Sciatic nerve (tissue), 2 donors: ENCODE measurements at regions not wholly inside any gene's neighbourhood (a gene's known extent, or its start where the extent isn't known, plus 50 kb on each side); places are given as distances from the start of the nearest gene placed in this dataset.
A peak's percentile ranks its signal among the peaks of the same experiment; 100 is the strongest.

Experiments
- ATAC-seq: fragments of 200-7000 bp; cut with Tn5 transposase; one replicate; pipeline ENCODE4 v1.9.1; 2020; ENCODE audit warnings: mild to moderate bottlenecking, moderate library complexity
- DNase-seq: peaks from one replicate; pipeline ENCODE4 v3.0.0-alpha.2; 2020; ENCODE audit warnings: low spot score
- intact Hi-C: fragments of 100-400 bp; cut with DNase I; formaldehyde crosslinking; loops from one replicate; pipeline ENCODE4 v1.14.2; 2022
- donor health status: DM: no; HTN: no; CAD: no.
- donor health status: DM: no; HTN: no; CAD: no.

DNA sequence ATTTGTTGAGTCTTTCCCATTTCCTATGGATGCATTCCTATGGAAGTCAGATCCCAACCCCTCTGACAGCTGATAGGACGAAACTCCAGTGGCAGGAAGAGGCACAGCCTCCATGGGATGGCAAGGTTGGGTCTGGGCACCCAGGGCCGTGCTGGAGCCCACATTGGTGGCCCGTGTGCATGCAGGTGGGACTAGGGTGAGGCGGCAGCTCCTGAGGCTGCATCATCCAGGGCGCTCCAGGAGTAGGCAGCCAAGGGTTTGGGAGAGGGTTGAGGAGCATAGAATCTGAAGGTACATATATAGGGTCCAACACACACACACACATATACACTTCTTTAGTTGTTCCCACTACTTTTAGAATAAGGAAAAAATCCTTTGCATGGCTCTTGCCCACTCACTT is 81.4 kb upstream of the BMPER start:
- ATAC-seq, result no peak
- no peak for DNase-seq
- intact Hi-C loops, result no loop called here

DNA sequence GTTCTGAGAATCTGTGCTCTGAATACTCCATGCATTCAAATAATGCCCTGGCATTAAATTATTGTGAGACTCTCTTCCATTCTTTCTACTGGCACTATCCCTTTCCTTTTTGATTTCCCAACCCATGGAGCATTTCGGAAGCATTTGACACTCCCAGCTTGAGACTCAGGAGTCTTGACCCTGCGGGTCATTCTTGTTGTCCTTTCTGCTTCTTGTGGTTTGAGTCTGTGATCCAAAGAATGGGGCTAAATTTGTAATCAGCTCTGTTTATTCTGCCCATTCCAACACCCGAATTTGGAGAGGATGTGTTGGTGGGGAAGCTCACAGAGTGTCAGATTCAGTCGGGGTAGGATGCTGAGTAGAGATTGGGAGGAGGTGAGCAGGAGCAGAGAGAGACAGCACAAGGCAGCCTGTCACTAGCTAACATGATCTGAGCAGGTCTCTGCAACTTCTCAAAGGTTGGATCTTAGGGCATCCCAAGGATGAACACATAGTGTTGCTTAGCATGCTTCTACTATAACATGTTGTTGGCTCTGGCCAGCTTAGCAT is 80.4 kb upstream of the BMPER start:
- no peak for DNase-seq
- intact Hi-C loops, result no loop called here
- ATAC-seq, result peak; percentile 88

DNA sequence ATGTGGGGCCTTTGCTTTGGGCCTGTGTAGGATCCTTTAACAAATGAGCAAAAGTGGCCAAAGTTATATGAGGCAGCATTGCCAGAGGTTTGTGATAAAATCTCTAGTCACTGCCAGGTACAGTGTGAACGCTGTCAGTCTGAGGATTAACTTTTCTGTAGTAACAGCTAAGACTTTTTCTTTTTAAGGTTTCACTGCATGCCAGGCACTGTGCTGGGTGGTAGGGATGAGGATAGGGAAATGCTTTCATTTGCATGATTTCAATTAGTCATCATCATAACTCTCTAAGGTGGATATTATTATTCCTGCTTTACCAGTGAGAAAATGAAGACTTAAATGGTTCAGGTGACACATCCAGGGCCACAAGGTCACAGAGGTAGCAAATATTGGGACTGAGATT is 79.7 kb upstream of the BMPER start:
- DNase-seq (no peak), ATAC-seq (peak; percentile 24)
- intact Hi-C loops, result no loop called here

DNA sequence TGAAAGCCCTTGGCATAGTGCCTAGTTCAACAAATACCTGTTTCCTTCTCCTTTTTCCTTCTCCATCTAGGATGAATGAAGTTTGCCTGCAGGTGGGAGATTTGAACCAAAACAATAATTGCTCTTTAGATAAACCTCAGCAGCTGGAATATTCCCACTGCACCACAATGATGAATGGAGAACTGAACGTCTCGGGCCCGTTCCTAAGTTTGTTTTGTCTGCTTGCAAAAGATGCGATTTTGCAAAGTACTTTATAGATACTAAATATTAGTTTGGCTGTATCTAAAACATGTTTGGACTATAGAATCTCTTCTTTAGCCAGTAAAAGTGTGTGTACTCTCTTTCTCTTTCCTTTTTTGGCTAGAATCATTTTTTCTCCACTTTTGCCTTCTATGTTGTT is 75.8 kb upstream of the BMPER start:
- ATAC-seq, result no peak
- DNase-seq, result no peak
- intact Hi-C loops, result no loop called here

DNA sequence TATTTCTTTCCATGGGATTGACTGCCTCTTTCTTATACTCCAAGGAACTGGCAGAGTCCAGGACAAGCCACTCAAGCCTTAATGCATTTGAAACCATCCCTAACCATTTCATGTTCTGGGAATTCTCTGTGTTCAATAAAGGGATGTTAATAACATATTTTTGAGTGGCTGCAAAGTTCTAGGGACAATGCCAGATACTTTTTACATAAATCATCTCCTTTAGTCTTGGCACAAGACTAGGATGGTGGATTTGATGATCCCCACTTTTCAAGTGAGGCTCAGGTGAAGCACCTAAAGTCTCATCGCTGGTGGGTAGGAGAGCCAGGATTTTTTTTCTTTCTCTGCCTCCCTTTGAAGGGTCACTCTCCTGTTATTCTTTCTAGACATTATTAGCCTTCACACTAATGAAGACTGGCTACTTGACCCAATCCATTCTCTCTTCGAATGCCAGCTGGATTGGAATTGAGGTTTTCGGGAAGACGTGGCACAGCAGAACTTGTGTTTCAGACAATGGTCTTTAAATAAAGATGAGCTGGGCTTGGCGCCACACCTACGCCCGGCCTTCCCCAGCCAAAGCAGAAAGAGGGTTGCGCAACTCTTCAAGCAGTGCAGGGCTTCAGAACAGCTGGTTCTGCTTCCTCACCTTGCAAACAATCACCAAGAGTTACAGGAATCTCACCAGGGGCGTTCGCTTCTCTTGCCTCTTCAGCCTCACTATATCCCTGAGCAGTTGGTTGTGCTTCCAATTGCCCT is 73.8 kb upstream of the BMPER start:
- intact Hi-C loops, result no loop called here
- peak; percentile 86 for ATAC-seq
- DNase-seq, result peak; percentile 68

DNA sequence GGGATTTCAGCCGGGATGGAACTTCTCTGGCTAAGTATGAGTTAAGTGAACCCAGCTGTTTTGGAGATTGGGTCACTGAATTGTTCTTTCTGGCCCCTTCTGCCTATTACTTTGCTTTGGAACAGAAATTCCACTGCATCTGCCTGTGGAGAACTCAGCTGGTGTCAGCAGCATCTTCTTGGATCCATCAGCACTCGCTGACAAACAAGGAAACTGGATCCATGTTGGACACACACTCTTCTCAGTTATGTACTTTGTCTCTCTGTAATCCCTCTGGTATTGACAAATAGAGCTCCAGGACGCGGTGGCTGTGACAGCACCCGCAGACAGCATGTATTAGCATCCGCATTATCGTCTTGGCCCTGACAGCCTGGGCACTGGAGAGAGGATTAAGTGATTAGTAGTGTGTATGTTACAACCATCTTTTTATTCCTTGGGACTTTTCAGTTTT is 73.0 kb upstream of the BMPER start:
- DNase-seq (no peak), ATAC-seq (peak; percentile 36)
- intact Hi-C loops, result no loop called here

DNA sequence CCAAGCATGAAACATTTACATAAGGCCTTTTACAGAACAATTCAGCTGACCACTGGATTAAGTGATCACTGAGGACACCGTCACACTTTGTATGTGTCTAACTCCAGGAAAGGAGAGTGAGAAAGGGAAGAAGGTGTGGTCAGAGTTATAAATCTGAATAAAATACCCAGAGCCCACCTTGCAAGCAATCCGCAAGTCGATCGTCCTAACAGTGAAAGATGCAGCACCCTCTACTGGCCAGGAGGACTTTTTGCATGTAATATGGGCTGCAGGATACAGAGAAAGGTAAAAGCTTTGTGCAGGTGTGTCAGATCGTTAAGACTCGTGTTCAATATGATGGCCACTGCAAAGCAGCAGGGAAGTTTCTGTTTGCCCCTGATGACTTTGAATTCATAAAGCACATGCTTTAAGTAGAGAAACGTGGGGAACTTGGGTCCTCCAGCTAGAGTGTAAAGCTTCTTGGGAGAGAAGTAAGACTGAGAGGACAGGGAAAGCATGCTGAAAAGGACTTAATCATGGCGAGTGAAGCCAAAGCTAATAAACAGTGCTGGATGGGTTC is 68.5 kb upstream of the BMPER start:
- intact Hi-C loops, result no loop called here
- DNase-seq, result no peak
- no peak for ATAC-seq

DNA sequence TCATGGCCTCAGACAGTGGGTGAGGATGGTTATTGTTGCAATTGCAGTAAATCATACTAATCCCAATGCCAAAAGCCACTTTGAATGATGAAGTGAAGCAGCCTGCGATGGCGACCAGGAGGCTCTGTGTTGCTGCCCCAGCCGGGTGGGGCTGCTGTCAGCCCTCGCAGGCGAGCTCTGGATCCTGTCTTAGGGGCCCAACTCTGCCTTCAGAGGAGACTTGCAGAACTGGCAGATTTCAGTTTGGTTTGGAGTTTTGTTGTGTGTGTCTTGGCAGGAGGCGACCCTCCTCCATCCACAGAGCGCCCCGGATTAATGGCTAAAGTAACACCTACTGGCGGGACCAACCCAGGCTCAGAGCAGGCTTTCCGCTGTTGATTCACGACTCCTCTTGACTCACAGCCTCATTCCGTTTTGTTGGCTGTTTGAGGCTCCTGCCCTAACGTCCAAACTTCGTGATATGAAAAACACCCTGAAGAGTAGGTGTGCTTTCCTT is 67.9 kb upstream of the BMPER start:
- intact Hi-C loops, result no loop called here
- ATAC-seq, result peak; percentile 92
- peak; percentile 64 for DNase-seq

DNA sequence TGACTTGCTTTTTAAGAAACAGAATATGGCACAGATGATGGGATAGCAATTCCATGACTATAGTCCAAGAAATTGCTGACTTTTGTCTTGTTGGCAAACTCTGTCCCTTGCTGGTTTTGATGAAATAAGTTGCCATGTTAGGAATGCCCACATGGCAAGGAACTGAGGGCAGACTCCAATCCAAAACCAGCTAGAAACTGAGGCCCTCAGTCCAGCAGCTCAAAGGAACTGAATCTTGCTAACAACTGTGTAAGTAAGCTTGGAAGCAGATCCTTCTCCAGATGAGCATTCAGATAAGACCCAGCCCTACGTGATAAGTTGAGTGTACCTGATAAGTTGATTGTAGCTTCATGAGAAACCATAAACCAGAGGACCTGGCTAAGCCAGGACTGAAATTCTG is 64.3 kb upstream of the BMPER start:
- ATAC-seq, result no peak
- intact Hi-C loops, result no loop called here
- DNase-seq, result no peak

DNA sequence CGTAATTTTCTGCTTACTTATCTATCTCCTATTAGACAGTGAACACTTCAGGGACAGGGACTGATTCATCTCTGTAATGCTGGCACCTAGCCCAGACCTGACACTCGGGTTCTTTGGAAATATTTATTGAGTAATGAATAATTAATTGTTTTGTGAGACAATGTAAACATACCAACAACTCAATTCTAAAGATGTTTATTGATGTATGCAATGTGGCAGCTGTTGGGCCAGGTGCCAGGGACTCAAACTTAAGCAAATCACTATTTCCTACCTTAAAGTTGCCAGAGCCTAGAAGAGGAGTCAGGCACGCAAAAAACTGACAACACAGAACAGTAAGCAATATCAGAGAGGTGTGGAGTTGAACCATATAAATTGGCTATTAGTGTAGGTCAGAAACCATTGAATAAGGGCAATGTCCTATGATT is 63.6 kb upstream of the BMPER start:
- DNase-seq (no peak), ATAC-seq (no peak)
- intact Hi-C loops, result no loop called here

DNA sequence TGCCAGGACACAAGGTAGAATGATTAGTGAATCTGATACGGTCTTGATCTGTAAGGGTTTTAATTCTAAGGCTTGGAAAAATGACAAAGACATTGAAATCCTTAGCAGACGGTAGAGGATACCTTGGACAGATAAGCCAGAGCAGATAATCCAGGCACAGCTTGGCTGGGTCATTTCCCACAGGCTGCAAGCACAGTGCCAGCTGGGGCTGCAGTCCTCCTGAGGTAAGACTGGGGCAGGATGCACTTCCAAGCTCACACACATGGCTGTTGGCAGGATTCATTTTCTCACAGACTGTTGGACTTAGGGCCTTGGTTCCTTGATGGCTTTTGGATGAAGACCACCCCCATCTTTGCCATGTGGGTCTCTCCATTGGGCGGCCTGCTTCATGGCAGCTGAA is 63.2 kb upstream of the BMPER start:
- DNase-seq (no peak), ATAC-seq (no peak)
- intact Hi-C loops, result no loop called here

DNA sequence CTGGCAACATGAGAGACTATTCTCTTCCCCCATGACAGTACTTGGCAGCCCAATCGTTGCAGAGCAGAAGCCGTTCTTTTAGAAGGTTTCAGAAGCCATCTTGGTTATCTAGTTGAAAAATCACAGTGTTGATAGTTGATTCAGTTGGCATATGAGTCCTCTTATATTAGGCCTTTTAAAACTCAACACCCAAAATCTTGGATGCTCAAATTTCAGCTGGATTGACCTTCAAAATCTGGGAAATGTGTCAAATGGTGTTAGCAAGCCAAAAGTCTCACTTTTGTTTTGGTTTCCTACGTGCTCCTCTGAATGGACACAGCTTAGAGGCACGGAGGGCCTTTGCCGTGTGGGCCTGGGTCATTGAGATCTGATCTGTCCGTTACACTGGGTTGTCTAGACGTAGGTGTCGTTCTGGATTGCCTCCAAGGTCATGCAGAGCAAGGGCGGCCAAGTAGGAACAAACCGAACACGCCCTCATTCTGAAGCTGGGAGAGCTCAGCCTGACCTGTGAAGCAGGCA is 59.3 kb upstream of the BMPER start:
- peak; percentile 64 for DNase-seq
- intact Hi-C loops, result no loop called here
- ATAC-seq, result peak; percentile 69

DNA sequence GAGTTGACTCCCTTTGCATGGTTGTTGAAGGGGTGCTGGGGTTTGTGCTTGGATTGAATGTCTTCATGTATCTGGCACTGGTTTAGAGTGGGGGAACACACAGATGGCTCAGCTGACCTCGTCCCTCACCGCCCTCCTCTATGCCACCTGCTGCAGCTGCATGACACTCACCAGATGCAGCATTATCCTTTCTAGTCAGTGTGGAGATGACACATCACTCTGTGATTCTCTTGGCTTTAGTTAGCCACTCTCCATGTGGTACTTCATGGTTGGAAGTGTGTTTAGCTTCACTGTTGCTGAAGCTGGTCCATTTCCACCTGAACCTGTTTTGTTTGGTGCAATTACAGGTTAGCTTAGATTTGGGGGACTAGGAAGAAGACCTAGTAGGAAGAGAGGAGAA is 56.3 kb upstream of the BMPER start:
- no peak for DNase-seq
- ATAC-seq, result no peak
- intact Hi-C loops, result no loop called here

DNA sequence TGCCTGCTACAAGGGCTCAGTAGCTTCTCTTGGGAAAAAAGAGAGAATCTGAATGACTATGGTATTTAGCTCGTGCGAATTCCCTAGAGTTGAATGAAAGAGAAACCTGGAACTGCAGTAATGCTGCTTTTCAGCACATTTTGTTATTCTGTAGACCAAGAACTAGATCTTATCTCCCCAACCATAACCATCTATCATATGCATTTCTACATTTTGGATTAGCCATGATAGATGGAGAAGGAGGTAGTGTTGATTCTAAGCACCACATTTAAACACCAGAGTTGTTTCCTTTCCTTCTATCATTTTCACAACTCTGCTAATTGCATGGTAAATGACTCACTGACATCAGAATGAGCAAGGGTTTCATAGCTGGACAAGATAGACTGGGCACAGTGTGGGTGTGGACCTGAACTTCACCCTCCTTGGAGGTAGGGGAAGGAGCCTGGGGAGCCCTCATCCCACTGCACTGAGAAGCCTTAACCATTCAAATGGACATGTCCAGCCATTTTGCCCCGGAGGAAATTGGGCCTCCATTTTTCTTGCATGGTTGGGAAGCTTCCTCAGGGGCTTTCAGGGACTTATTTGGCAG is 55.3 kb upstream of the BMPER start:
- DNase-seq (no peak), ATAC-seq (no peak)
- intact Hi-C loops, result no loop called here

DNA sequence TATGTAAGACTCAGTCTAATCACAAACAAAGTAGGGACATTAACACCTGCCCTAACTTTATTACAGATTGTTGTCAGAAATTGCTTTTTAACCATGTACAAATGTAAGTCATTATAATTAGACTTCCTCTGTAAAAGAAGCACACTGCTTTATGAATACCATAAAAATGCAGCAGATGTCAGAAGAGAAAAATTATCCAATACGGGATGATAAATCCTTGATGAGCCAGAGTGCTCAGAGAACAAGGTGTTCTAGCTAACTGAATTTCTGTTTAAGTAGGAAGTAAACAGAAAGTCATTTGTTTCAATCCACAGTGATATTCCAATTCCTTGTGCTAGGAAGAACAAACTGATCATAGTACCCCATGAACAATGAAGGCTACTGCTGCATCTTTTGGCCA is 54.6 kb upstream of the BMPER start:
- intact Hi-C loops, result no loop called here
- ATAC-seq (no peak), DNase-seq (no peak)

DNA sequence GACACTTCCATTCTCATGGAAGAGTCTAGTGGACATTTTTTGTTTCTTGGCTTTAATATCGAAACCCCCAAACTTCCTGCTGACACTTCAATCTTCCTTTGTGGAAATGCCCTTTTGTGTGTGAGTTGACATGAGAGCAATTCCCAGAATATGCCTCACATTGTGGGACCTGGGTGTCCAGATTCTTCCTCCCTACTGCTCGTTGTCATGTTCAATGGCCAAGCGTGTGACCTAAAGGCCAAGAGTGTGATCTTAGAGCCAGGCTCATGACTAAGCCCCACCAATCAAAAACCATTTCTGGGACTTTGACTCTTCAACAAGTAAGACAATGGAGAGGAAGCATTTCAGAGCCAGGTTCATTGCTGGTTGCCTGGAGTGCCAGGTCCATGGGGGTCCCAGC is 52.5 kb upstream of the BMPER start:
- intact Hi-C loops, result no loop called here
- DNase-seq, result no peak
- no peak for ATAC-seq

DNA sequence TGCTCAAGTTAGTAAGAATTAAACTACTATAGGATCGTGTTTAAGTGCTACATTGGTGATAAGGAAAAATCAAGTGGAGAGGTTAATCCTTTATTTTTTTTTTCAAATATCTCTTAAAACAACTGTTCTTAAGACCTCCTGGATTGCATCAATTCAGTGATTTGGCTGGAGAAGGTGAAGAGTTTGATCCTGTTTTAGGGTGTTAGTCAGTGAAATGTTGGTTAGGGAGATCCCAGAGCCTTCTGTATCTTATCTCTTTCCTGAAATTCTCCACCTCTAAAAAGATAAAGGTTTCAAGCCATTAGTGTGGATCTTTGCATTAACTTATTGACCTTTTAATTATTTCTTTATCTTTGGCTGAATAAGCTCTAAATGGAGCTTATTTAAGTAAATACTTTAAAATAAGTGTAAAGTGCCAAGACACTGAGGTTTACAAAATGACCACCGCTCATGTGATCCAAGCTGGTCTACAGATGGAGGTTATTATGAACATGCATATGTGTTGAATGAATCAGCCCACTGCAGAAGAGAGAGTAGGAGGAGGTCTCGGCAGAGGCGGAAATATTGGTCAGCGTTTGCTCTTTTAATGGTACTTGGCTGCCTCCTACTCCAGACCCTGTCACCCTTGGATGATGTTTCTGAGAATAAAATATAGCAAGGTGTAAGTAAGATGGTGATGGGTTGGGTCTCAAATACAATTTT is 51.8 kb upstream of the BMPER start:
- intact Hi-C loops, result no loop called here
- DNase-seq (no peak), ATAC-seq (no peak)

DNA sequence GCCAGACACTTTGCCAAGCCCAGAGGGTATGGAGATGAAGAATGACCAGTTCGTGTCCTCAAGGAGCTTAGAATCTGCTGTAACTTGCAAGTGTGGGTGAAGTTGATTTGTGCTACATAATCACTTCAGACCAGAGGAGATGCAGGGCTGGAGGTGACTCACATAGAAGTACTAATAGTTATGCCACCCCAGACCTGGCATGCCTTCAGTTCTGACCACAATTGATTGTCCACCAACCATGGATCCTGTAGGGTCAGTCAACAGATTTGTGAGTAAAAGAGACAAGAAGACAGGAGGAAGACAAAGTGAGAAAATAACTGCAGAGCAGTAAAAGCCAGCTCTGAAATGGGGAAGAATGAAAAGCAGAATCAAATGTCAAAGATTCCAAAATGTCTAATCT is 51.2 kb upstream of the BMPER start:
- ATAC-seq, result no peak
- DNase-seq, result no peak

DNA sequence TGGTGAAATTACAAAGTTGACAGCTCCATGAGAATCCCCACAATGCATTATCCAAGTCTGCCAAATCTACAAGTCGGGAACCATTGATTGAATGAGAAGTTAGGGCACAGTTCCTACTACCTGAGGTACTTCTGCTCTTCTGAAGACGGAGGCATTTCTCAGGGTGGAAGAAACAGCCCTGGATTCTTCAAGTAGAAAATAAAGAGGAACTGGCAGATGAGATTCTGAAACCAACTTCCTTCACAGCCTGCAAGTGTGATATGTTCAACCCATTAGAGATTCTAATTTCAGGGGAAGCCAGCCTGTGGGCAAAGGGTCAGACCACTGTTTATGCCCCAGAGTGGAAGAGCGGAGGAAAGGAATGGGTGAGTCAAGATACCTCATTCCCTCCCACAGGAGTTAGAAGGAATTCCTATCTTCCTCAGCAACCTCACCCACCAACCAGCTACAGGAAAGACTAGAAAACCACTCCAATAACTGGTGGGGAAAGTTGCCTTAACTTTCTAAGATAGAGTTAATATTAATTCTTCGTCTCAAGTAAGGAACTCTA is 50.5 kb upstream of the BMPER start:
- no peak for ATAC-seq
- intact Hi-C loops, result no loop called here

More for the DNA sequence above, 51.2 kb upstream of the BMPER start:
- intact Hi-C loops, result no loop called here

More for the DNA sequence above, 50.5 kb upstream of the BMPER start:
- no peak for DNase-seq
